Posterior vena cava (tissue), 2 donors: ENCODE measurements at regions not wholly inside any gene's neighbourhood (a gene's known extent, or its start where the extent isn't known, plus 50 kb on each side); places are given as distances from the start of the nearest gene placed in this dataset.
"Not testable (repeated sequence)": the region's sequence is repeated elsewhere in the genome, so short reads cannot be mapped to it uniquely, and the experiment has no call there.

Source experiments
- DNase-seq: peaks from one replicate; pipeline ENCODE4 v3.0.0-alpha.2; 2020; ENCODE audit warnings: low spot score
- intact Hi-C, 2 donors: fragments of 100-400 bp; cut with DNase I; formaldehyde crosslinking; loops; one replicate each; pipeline versions ENCODE4 v1.14.1 to v1.14.2; 2022 to 2023
- donor health status: DM: yes; HTN: yes; CAD: no.
- donor health status: DM: yes; HTN: yes; CAD: no.

- no peak for DNase-seq
- intact Hi-C loops = no loop called here
Observed at GRCh38 chr1:80640978-80641377, 1159.8 kb upstream of the ADGRL2 start.

GRCh38 chr1:80639777-80640533 is 1160.8 kb upstream of the ADGRL2 start:
- no peak for DNase-seq
- intact Hi-C loops = no loop called here

GRCh38 chr1:80633947-80634706 is 1166.6 kb upstream of the ADGRL2 start:
- intact Hi-C loops = no loop called here
- DNase-seq = no peak

- no peak for DNase-seq
- intact Hi-C loops = no loop called here
Observed at GRCh38 chr1:80632284-80632683, 1168.5 kb upstream of the ADGRL2 start.

GRCh38 chr1:80629304-80629837 is 1171.4 kb upstream of the ADGRL2 start:
- intact Hi-C loops = no loop called here
- DNase-seq = no peak

- intact Hi-C loops = no loop called here
- no peak for DNase-seq
Observed at GRCh38 chr1:80624682-80625081, 1176.1 kb upstream of the ADGRL2 start.

GRCh38 chr1:80607064-80607463 is 1193.7 kb upstream of the ADGRL2 start:
- intact Hi-C loops = no loop called here
- DNase-seq = no peak

- DNase-seq = no peak
- intact Hi-C loops = no loop called here
Observed at GRCh38 chr1:80594013-80594412, 1206.7 kb upstream of the ADGRL2 start.

- DNase-seq = no peak
- intact Hi-C loops = no loop called here
Observed at GRCh38 chr1:80593197-80593596, 1207.5 kb upstream of the ADGRL2 start.

GRCh38 chr1:80582980-80583379 is 1217.8 kb upstream of the ADGRL2 start:
- intact Hi-C loops = no loop called here

GRCh38 chr1:80579055-80579454 is 1221.7 kb upstream of the ADGRL2 start:
- no peak for DNase-seq
- intact Hi-C loops = no loop called here

More at GRCh38 chr1:80582980-80583379, 1217.8 kb upstream of the ADGRL2 start:
- DNase-seq = no peak

- intact Hi-C loops = no loop called here
- DNase-seq = no peak
Observed at GRCh38 chr1:80566867-80567266, 1233.9 kb upstream of the ADGRL2 start.

GRCh38 chr1:80566123-80566522 is 1234.6 kb upstream of the ADGRL2 start:
- intact Hi-C loops = no loop called here
- DNase-seq = no peak

- no peak for DNase-seq
- intact Hi-C loops = no loop called here
Observed at GRCh38 chr1:80565406-80565805, 1235.3 kb upstream of the ADGRL2 start.

GRCh38 chr1:80542231-80542630 is 1258.5 kb upstream of the ADGRL2 start:
- intact Hi-C loops = no loop called here
- no peak for DNase-seq

- intact Hi-C loops = no loop called here
- no peak for DNase-seq
Observed at GRCh38 chr1:80540596-80540995, 1260.1 kb upstream of the ADGRL2 start.

GRCh38 chr1:80540149-80540548 is 1260.6 kb upstream of the ADGRL2 start:
- DNase-seq = no peak
- intact Hi-C loops = no loop called here

- DNase-seq, intact Hi-C loops: not testable (repeated sequence)
Observed at GRCh38 chr1:80539298-80539697, 1261.4 kb upstream of the ADGRL2 start.

- DNase-seq = no peak
- intact Hi-C loops = no loop called here
Observed at GRCh38 chr1:80536461-80536860, 1264.3 kb upstream of the ADGRL2 start.

GRCh38 chr1:80535466-80535865 is 1265.3 kb upstream of the ADGRL2 start:
- intact Hi-C loops = no loop called here
- DNase-seq = no peak
